Activated T-helper 9 cell treated with anti-CD3 and anti-CD28 coated beads, Interleukin-2, amount 50 U/mL, for 16 hours (primary cell): ENCODE measurements at regions not wholly inside any gene's neighbourhood (a gene's known extent, or its start where the extent isn't known, plus 50 kb on each side); places are given as distances from the start of the nearest gene placed in this dataset.

Source experiments
- DNase-seq: peaks from one replicate; pipeline ENCODE4 v3.0.0-alpha.2; 2020; ENCODE audit warnings: low read depth

GRCh38 chr7:11895337-11895736 is 63.3 kb upstream of the THSD7A start:
- no peak for DNase-seq

DNA sequence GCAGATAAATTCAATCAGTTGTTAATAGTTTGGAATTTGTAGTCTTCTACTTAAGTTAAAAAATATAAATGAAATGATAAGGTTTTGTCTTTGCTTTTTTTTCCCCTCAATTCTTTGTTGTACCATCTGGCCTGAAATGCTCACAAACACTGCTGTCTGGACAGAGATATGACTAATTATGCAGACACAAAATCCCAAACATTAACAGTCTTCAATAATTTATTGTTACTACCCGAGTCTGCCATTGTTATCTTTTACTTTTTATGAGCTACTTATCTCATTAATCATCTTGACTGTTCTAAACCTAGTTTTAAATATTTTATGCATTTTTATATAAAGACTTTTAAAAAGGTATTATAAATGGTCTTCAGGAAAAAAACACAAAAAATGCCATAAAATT is 64.7 kb upstream of the THSD7A start:
- no peak for DNase-seq

- DNase-seq: no peak
Observed at GRCh38 chr7:11899247-11899646, 67.2 kb upstream of the THSD7A start.

DNA sequence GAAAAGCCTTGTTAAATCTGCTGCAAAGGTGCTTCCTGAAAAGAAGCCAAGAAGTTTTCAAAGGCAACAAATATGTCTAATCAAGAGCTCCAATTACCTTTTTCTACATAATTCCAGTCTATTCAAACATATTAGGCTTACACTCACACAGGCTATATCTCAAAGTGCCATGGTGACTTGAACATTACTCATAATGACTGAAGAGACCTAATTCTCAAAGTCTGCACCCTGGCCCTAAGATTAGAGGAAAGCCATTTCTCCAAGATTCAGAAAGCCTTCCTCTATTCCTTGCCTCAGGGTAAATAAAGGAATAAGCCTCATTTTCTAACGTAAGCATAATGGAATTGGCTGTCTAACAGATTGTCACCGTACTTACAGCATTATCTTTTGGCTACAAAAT is 78.3 kb upstream of the THSD7A start:
- DNase-seq: no peak

- DNase-seq: no peak
Observed at GRCh38 chr7:11911900-11912299, 79.9 kb upstream of the THSD7A start.

- DNase-seq: no peak
Observed at GRCh38 chr7:11914645-11915044, 82.6 kb upstream of the THSD7A start.

- no peak for DNase-seq
Observed at GRCh38 chr7:11923376-11923930, 91.5 kb upstream of the THSD7A start.

DNA sequence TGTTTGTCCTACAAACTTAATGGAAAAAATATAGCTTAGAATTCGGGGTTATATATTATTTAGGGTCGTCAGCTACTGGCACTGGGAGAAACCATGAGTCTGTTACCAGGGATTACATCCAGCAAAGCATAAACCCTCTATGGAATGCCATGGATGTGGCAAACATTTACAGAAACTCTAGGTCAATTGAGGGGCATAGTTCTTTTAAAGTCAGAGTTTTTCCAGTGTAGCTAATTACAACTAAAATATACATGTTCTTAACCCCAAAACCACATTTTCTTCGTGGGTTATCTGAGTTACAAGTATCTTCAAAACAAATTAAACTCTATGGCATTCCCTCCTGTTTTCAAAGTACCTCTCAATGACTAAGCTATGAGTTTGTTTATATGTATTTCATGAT is 99.3 kb upstream of the THSD7A start:
- DNase-seq: no peak

DNA sequence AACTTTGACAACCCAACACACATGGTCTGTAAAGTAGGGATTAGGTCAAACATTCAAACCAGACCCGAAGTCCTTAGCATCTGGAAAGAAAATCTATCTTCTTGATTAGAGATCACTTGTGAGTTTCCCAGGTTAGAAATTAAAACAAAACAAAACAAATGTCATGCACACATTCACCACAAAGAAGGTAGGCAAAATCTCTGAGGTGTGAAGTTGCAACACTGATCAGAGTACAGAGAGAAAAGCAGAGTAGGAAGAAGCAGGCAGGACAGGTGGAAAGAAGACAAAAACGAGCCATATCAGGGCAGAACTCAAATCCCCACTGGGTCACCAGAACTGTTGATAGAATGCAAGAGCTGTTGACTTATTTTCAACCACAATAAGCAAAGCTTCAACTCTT is 102.8 kb upstream of the THSD7A start:
- DNase-seq: no peak

DNA sequence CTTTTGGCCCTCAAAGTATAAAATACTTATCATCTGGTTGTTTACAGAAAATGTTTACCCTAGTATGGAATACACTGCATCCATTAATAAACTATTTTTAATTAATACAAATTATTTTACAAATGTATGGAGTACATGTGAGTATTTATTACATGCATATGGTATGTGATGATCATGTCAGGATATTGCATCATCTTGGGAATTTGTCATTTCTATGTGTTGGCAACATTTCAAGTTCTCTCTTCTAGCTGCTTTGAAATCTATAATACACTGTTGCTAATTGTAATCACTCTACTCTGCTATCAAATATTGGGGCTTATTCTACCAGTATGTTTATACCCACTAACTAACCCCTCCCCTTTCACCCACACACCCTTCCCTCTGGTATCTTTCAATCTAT is 103.9 kb upstream of the THSD7A start:
- DNase-seq: no peak

- no peak for DNase-seq
Observed at GRCh38 chr7:11946794-11947193, 114.8 kb upstream of the THSD7A start.

DNA sequence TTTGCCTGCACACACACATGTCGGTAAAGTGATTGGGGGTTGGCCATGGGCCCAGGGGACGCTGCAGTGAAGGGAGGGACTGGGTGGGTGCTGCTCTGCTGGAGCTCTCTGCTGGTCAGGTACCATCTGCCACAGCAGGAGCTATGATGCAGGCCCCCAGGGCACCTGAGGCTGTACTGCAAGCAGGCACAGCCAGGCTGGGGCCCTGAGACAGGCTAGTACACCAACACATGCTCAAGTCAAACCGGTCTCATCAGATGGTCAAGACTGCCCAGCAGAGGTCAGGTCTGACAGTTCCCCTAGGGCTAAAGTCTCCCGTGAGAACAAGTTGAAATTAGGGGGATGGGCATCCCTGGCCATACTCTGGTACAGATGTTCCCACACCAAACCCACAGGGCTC is 118.3 kb upstream of the THSD7A start:
- no peak for DNase-seq

GRCh38 chr7:11950942-11951341 is 118.9 kb upstream of the THSD7A start:
- no peak for DNase-seq

DNA sequence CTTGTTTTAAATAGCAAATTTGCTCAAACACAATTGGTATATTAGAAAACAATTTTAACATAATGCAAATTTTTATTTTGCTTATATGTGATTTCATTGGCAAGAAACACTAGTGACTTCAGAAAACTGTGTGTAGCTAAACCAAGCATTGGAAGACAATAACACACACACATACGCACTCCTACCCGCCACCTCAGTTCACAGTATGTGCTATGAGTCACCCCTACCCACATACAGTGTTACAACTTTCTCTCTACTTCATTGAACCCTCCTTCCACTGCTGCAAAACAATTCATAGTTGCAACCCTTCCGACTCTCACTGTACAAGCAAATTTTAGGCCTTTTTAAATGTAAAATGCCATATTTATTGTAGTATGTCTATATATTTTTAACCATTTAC is 119.9 kb upstream of the THSD7A start:
- no peak for DNase-seq

DNA sequence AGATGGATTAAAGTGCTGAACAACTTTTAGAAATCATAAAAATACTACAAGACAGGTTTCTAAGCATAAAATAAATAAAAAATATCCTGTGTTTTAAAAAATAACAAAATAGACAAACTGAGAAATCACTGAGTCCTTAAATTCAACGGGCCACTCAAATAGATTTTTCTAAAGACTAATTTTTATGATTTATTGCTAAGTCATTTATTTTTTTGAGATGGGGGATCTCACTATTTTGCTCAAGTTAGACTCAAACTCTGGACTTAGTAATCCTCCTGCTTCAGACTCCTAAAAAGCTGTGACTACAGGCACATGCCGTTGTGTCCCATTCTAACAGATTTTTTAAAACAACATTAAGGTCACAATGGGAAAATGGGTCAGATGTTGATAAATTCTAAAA is 121.0 kb upstream of the THSD7A start:
- DNase-seq: no peak

GRCh38 chr7:11956991-11957390 is 125.0 kb upstream of the THSD7A start:
- DNase-seq: no peak

GRCh38 chr7:11957956-11958355 is 126.0 kb upstream of the THSD7A start:
- DNase-seq: no peak

DNA sequence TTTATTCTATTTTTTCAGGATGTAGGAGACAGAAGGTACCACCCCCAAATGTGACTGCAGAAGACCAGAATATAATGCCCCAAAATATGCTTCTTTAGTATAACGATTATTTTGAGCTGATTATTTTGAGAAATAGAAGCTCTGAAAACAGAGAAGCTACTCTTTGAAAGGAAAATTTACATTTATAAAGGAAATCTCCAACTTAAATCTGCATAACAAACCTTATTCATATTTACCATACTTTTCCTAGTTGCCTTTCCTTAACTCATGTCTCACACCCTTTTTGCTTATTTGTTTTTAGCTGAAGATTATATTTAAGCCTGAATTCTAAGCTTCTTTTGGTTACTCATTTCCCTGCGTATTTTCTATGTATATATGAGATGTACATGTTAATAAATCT is 127.1 kb upstream of the THSD7A start:
- no peak for DNase-seq

DNA sequence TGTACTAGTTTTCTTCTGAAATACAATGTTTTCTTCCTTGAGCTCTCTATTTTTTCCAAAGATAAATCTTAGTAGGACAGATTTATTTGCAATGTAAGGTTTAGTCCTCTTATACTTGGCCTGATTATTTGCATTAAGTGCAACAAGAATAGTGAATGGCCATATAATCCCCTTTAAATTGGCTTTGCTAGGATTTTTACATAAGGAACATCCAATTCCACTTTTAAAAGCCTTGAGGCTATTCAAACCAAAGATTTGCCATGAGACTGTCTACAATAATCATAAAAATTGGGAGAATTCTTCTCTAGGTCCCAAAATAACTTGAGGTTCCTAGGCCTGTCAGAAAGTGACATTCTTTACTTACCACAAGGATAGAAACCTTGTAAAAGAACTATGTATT is 128.6 kb upstream of the THSD7A start:
- no peak for DNase-seq

- no peak for DNase-seq
Observed at GRCh38 chr7:11969643-11970042, 137.6 kb upstream of the THSD7A start.

DNA sequence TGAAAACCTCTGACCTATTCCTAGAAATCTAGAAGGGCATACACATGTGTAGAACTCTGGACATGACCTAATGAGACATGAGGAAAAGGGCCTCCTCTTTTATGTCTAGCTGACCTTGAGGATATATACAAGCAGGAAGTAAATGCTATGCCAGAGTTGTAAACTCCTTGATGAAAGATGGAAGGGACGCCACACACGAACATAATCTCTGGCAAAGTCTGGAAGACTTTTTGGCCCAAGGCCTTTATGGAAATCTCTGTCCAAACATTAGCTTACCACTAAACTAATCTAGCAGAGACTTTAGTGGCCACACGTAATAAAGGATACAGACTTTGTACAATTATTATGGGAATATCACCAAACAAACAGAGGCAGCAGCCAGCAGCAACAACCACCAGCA is 138.1 kb upstream of the THSD7A start:
- DNase-seq: no peak

- no peak for DNase-seq
Observed at GRCh38 chr7:11985376-11985775, 153.4 kb upstream of the THSD7A start.

DNA sequence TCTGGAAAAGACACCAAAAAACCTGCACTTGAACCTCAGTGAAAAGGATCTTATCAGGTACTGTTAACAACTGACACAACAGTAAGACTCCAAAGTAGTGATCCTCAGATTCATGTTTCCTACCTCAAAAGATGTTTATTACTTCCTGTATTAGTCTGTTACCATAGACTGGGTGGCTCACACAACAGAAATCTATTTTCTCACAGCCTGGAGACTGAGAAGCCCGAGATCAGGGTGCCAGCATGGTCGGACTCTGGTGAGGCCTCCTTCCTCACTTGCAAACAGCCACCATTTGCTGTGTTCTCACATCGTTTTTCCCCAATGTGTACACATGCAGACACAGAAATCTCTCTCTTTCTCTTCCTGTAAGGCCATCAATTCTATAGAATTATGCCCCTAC is 154.0 kb upstream of the THSD7A start:
- no peak for DNase-seq

DNA sequence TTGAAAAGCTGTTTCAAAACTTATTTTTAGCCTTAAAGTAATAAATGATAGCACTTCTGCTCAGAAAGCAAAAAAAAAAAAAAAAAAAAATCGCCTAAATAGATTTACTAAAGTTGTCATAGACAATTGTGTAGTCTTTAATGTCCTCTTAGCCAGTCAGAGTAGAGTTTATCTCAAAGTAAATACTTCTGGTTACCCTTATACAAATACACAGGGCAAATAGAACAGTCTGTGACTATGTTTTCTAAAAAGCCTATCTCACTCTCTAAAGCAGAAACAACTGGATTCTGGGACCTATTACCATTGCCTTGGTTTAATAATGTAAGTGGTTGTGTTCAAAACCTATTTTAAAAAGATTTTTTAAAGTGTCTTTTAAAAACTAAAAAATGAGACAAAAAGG is 156.2 kb upstream of the THSD7A start:
- no peak for DNase-seq

GRCh38 chr7:12002428-12002827 is 170.4 kb upstream of the THSD7A start:
- no peak for DNase-seq
